ENCODE measurements at regions not wholly inside any gene's neighbourhood (a gene's known extent, or its start where the extent isn't known, plus 50 kb on each side); places are given as distances from the start of the nearest gene placed in this dataset.
"Not testable (repeated sequence)": the region's sequence is repeated elsewhere in the genome, so short reads cannot be mapped to it uniquely, and the experiment has no call there.

GRCh38 chr4:152195888-152196287 is 340.0 kb downstream of the FBXW7 start:
- no peak for DNase-seq
- H3K27me3 Mint-ChIP-seq = peaks cover 4% of the 10 kb centered on the region
- no peak overlapping the region for H3K27ac Mint-ChIP-seq
- CTCF ChIA-PET = interaction anchor here (1.1 kb wide), 1 partner anchor 153 kb away, joined by 5 read pairs; no protein-coding TSS in a partner anchor
- no peak overlapping the region for H3K4me3 Mint-ChIP-seq
- H3K4me1 Mint-ChIP-seq = no peaks in the 10 kb centered on the region
- peaks cover 11% of the 10 kb centered on the region for H3K9me3 Mint-ChIP-seq
- peaks cover 4% of the 10 kb centered on the region for H3K36me3 Mint-ChIP-seq

DNA sequence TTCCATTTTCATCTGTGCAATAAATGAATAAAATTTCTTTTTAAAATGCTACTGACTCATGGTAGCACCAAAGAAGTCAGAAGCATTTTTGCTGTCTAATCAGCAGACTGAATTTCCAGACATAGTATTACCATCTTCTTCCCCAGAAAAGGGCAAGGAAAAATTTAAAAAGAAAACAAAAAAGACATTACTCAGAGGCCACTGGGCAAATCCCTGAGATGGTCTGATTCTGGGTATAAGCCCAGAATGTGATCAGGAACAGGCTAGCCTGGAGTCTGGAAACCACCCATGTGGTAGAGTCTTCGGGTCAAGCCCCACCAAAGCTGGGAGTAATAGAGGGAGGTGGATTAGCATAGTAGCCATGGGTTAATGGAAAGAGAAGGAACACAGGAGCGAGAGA is 342.8 kb downstream of the FBXW7 start:
- CTCF ChIA-PET = no interaction called here

GRCh38 chr4:152190907-152191306 is 345.0 kb downstream of the FBXW7 start:
- Mint-ChIP-seq H3K9me3 (peaks cover 11% of the 10 kb centered on the region), H3K4me3 (no peak overlapping the region), H3K36me3 (peaks cover 4% of the 10 kb centered on the region), H3K4me1 (peaks cover 20% of the 10 kb centered on the region), H3K27me3 (peaks cover 4% of the 10 kb centered on the region), H3K27ac (no peak overlapping the region)
- DNase-seq = no peak
- CTCF ChIA-PET = interaction anchor here (0.5 to 0.9 kb wide), 2 partner anchors 20 to 126 kb away, joined by 3 read pairs; no protein-coding TSS in a partner anchor

More for the DNA sequence above, 342.8 kb downstream of the FBXW7 start:
- peaks cover 11% of the 10 kb centered on the region for H3K9me3 Mint-ChIP-seq
- no peak for DNase-seq
- H3K27me3 Mint-ChIP-seq = peaks cover 4% of the 10 kb centered on the region
- H3K4me3 Mint-ChIP-seq = no peak overlapping the region
- peaks cover 18% of the 10 kb centered on the region for H3K4me1 Mint-ChIP-seq
- H3K27ac Mint-ChIP-seq = no peak overlapping the region
- H3K36me3 Mint-ChIP-seq = peaks cover 4% of the 10 kb centered on the region

DNA sequence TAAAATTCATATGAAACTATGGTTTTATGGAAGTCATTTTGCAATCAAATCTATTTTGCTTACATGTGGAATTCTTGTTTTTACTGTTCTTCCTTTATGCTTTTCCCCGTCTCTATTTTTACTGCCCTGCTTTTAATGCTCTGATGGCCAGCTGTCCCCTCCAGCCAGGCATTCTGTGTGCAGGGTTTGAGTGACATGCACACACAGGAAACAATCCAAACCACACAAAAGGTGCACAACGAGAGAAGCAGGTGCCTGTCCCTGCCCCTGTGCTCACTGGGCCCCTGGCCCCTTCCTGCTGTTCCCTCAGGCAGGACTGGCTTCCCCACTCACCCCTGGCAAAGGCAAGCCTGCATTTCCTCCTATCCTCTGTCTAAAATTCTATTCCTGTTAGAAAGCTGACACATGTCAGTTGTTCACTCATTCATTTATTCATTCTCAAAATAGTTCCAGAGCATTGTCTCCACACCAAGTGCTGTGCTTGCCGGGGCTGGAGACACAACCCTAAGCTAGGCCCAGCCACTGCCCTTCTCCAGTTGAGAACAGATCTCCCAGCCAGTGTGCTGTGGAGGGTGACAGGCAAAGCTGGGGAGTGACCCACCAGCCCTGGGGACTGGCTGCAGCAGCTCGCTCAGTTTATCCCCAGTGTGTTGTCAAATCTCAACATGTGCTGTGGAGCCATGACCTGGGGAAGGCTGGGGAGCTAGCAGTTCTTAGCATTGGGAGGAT is 346.3 kb downstream of the FBXW7 start:
- H3K4me3 Mint-ChIP-seq = no peak overlapping the region
- peaks cover 4% of the 10 kb centered on the region for H3K27me3 Mint-ChIP-seq
- H3K36me3 Mint-ChIP-seq = peaks cover 4% of the 10 kb centered on the region
- peaks cover 10% of the 10 kb centered on the region for H3K9me3 Mint-ChIP-seq
- H3K4me1 Mint-ChIP-seq = peaks cover 29% of the 10 kb centered on the region
- no peak for DNase-seq
- CTCF ChIA-PET = interaction anchor here (0.7 kb wide), 1 partner anchor 159 kb away, joined by 3 read pairs; no protein-coding TSS in a partner anchor
- no peak overlapping the region for H3K27ac Mint-ChIP-seq

GRCh38 chr4:152188801-152189200 is 347.1 kb downstream of the FBXW7 start:
- H3K27ac Mint-ChIP-seq = no peak overlapping the region
- peaks cover 7% of the 10 kb centered on the region for H3K36me3 Mint-ChIP-seq
- peaks cover 4% of the 10 kb centered on the region for H3K27me3 Mint-ChIP-seq
- peaks cover 36% of the 10 kb centered on the region for H3K4me1 Mint-ChIP-seq
- H3K4me3 Mint-ChIP-seq = no peak overlapping the region
- no peak for DNase-seq
- CTCF ChIA-PET = no interaction called here
- H3K9me3 Mint-ChIP-seq = peaks cover 12% of the 10 kb centered on the region

GRCh38 chr4:152187693-152188092 is 348.2 kb downstream of the FBXW7 start:
- H3K27me3 Mint-ChIP-seq = no peaks in the 10 kb centered on the region
- no peak overlapping the region for H3K27ac Mint-ChIP-seq
- CTCF ChIA-PET = no interaction called here
- H3K36me3 Mint-ChIP-seq = peaks cover 9% of the 10 kb centered on the region
- DNase-seq = no peak
- H3K4me1 Mint-ChIP-seq = peaks cover 44% of the 10 kb centered on the region
- peaks cover 12% of the 10 kb centered on the region for H3K9me3 Mint-ChIP-seq
- no peak overlapping the region for H3K4me3 Mint-ChIP-seq

- no peaks in the 10 kb centered on the region for H3K27me3 Mint-ChIP-seq
- peaks cover 9% of the 10 kb centered on the region for H3K36me3 Mint-ChIP-seq
- DNase-seq = no peak
- CTCF ChIA-PET = interaction anchor here (0.6 kb wide), 1 partner anchor 453 kb away, joined by 5 read pairs; no protein-coding TSS in a partner anchor
- peaks cover 12% of the 10 kb centered on the region for H3K9me3 Mint-ChIP-seq
- H3K27ac Mint-ChIP-seq = no peak overlapping the region
- H3K4me3 Mint-ChIP-seq = no peak overlapping the region
- peaks cover 45% of the 10 kb centered on the region for H3K4me1 Mint-ChIP-seq
Observed at GRCh38 chr4:152185786-152186550, 349.9 kb downstream of the FBXW7 start.

- Mint-ChIP-seq H3K36me3 (peaks cover 10% of the 10 kb centered on the region), H3K4me1 (peaks cover 29% of the 10 kb centered on the region), H3K4me3 (no peak overlapping the region), H3K27ac (no peak overlapping the region), H3K27me3 (peaks cover 4% of the 10 kb centered on the region), H3K9me3 (peaks cover 12% of the 10 kb centered on the region)
- CTCF ChIA-PET = no interaction called here
- DNase-seq = no peak
Observed at GRCh38 chr4:152181150-152181549, 354.7 kb downstream of the FBXW7 start.

GRCh38 chr4:152180369-152180768 is 355.5 kb downstream of the FBXW7 start:
- Mint-ChIP-seq H3K9me3 (peaks cover 12% of the 10 kb centered on the region), H3K4me1 (peaks cover 22% of the 10 kb centered on the region), H3K4me3 (no peak overlapping the region), H3K27ac (no peak overlapping the region), H3K36me3 (peaks cover 10% of the 10 kb centered on the region), H3K27me3 (peaks cover 4% of the 10 kb centered on the region)
- CTCF ChIA-PET = no interaction called here
- DNase-seq = no peak

DNA sequence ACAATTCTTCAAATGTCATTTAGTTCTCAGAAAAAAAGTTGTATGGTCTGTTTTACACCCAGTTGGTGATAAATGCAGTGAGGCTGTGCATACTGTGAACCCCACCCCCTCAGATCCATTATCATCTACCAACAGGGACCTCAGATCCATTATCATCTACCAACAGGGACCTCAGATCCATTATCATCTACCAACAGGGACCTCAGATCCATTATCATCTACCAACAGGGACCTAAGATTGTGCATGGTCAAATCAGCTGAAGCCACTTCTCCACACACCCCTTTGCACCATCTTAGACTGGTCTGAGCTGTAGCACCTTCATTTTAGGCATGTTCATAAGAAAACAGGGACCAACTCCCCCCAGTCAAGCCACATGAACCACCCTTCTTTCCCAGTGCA is 358.4 kb downstream of the FBXW7 start:
- peaks cover 13% of the 10 kb centered on the region for H3K27me3 Mint-ChIP-seq
- H3K4me3 Mint-ChIP-seq, H3K27ac Mint-ChIP-seq, H3K9me3 Mint-ChIP-seq, CTCF ChIA-PET, H3K36me3 Mint-ChIP-seq, H3K4me1 Mint-ChIP-seq, DNase-seq: not testable (repeated sequence)

GRCh38 chr4:152176627-152177214 is 359.2 kb downstream of the FBXW7 start:
- Mint-ChIP-seq H3K4me1 (peaks cover 2% of the 10 kb centered on the region), H3K4me3 (no peak overlapping the region), H3K27ac (no peak overlapping the region), H3K27me3 (peaks cover 13% of the 10 kb centered on the region), H3K9me3 (no peaks in the 10 kb centered on the region), H3K36me3 (peaks cover 2% of the 10 kb centered on the region)
- no peak for DNase-seq
- CTCF ChIA-PET = no interaction called here

DNA sequence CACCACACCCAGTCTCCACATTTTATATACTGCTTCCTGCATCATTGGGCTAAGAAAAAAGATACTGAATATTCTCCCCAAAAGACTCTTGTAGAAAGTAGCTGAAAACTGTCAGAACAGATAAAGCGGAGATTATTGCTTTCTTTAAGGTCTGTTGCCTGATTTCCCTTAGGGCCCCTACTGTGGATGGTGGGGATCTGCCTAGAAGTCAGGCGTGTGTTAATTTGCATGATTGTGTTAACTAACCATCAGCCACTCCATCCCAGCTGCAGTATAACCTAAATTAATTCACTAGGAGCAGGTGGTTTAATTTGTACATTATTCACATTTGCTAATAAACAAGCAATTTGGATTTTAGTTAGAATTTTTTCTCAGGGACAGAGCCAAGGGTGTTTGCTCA is 360.3 kb downstream of the FBXW7 start:
- peaks cover 2% of the 10 kb centered on the region for H3K4me1 Mint-ChIP-seq
- peaks cover 13% of the 10 kb centered on the region for H3K27me3 Mint-ChIP-seq
- H3K4me3 Mint-ChIP-seq = no peak overlapping the region
- no peak for DNase-seq
- CTCF ChIA-PET = interaction anchor here (0.6 kb wide), 1 partner anchor 380 kb away, joined by 3 read pairs; no protein-coding TSS in a partner anchor
- no peak overlapping the region for H3K27ac Mint-ChIP-seq
- H3K9me3 Mint-ChIP-seq = no peaks in the 10 kb centered on the region
- peaks cover 2% of the 10 kb centered on the region for H3K36me3 Mint-ChIP-seq

- no peaks in the 10 kb centered on the region for H3K36me3 Mint-ChIP-seq
- DNase-seq = no peak
- CTCF ChIA-PET = no interaction called here
- no peaks in the 10 kb centered on the region for H3K9me3 Mint-ChIP-seq
- H3K27me3 Mint-ChIP-seq = peaks cover 20% of the 10 kb centered on the region
- H3K4me1 Mint-ChIP-seq = no peaks in the 10 kb centered on the region
- H3K4me3 Mint-ChIP-seq = no peak overlapping the region
- no peak overlapping the region for H3K27ac Mint-ChIP-seq
Observed at GRCh38 chr4:152172146-152172545, 363.7 kb downstream of the FBXW7 start.

DNA sequence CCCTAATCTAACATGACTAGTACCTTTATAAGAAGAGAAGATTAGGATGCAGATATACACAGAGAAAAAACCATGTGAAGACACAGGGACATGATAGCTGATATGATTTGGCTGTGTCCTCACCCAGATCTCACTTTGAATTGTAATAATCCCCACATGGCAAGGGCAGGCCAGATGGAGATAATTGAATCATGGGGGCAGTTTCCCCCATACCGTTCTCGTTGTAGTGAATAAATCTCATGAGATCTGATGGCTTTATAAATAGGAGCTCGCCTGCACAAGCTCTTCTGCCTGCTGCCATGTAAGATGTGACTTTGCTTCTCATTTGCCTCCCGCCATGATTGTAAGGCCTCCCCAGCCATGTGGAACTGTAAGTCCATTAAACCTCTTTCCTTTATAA is 364.3 kb downstream of the FBXW7 start:
- H3K27me3 Mint-ChIP-seq = peaks cover 20% of the 10 kb centered on the region
- peaks cover 1% of the 10 kb centered on the region for H3K36me3 Mint-ChIP-seq
- H3K27ac Mint-ChIP-seq = no peak overlapping the region
- no peak for DNase-seq
- H3K4me1 Mint-ChIP-seq = no peaks in the 10 kb centered on the region
- H3K9me3 Mint-ChIP-seq = no peaks in the 10 kb centered on the region
- CTCF ChIA-PET = interaction anchor here (0.6 to 1.2 kb wide), 3 partner anchors 20 to 605 kb away, joined by 3 read pairs; no protein-coding TSS in a partner anchor
- H3K4me3 Mint-ChIP-seq = no peak overlapping the region

Data from activated naive CD4-positive, alpha-beta T cell treated with anti-CD3 and anti-CD28 coated beads, Interleukin-2, amount 10 ng/mL, durations not matched to agents 7 days and 5 days (primary cell).